ENCODE measurements at regions not wholly inside any gene's neighbourhood (a gene's known extent, or its start where the extent isn't known, plus 50 kb on each side); places are given as distances from the start of the nearest gene placed in this dataset.

DNA sequence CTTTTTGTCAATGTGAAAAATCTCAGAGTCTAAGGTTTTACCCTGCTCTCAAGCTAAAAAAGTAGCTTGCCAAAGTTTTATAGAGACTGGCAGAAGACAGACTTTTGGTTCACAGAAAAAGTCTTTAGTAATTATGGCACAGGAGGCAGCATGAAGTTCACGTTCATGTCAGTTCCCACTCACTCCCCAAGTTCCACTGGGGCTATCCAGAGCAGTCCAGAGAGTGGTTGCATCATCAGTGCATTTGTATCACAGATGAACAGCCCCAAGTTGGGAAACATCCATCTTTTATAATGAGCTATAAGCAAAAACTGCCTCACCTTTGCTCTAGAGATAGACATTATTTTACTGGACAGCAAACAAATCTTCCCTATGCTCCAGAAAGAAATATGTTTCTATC is 454.1 kb upstream of the AGTR1 start:
- DNase-seq (ENCODE audit: low read depth, low spot score): no peak
- H3K27me3 ChIP-seq (ENCODE audit: control insufficient read depth, extremely low read depth, insufficient read depth, low read length): no peaks in the 10 kb centered on the region
- dilution Hi-C loops (cut with MboI; ENCODE audit: extremely low pct_ligation_motif_present, low sequenced_read_pairs): no loop called here

DNA sequence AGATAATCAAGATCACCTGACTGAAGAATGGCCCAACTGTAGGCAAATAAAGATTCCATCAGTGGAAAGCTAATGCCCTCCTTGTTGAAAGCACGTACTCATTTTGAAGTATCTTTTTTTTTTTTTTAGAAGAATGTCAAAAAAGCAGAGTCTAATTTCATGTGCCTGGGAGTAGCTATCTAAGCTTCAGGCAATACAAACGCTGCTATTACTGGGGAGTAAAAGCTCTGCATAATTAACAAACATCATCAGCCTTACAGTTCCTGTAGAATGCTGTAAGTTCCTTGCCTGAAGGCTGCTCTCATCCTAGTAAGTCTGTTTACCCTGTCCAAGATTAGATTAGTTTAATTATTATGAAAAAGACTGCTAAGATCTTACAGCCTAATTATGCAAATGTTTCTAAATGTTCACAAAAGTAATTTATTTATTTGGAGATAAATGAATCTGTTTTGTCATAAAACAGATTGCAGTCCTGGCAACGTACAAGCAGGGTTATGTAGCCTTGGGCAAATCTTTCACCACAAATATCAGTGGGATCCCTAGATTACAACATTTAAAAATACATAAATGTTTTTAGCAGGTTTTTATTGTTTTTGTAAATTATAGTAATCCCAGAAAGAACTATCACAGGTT is 451.3 kb upstream of the AGTR1 start:
- Histone ChIP-seq H3K4me3 (ENCODE audit: control insufficient read depth in 2 of 3, extremely low read depth in 1 of 3, insufficient read depth in 2 of 3, low read depth in 1 of 3, low read length in 3 of 3) (no peak overlapping the region), H3K4me2 (ENCODE audit: control insufficient read depth, extremely low read depth, insufficient read depth, low read depth, low read length) (no peak overlapping the region), H3K79me2 (ENCODE audit: control insufficient read depth, insufficient read depth, low read length) (no peaks in the 10 kb centered on the region), H2AFZ (ENCODE audit: control insufficient read depth, low read length) (no peak overlapping the region), H3K4me1 (ENCODE audit: control insufficient read depth, extremely low read depth, insufficient read depth, low read length) (no peaks in the 10 kb centered on the region), H3K9ac (ENCODE audit: control insufficient read depth, extremely low read depth, insufficient read depth, low read length) (no peak overlapping the region), H3K27ac (ENCODE audit: control insufficient read depth, insufficient read depth, low read length) (no peak overlapping the region), H3K9me3 (ENCODE audit: control insufficient read depth, low read depth, low read length) (no peaks in the 10 kb centered on the region), H4K20me1 (ENCODE audit: control insufficient read depth, extremely low read depth, insufficient read depth, low read length) (no peaks in the 10 kb centered on the region), H3K36me3 (ENCODE audit: control insufficient read depth in 2 of 2, extremely low read depth in 1 of 2, insufficient read depth in 2 of 2, low read length in 2 of 2) (no peaks in the 10 kb centered on the region), H3K27me3 (ENCODE audit: control insufficient read depth, extremely low read depth, insufficient read depth, low read length) (no peaks in the 10 kb centered on the region), H3K9me1 (ENCODE audit: control insufficient read depth, extremely low read depth, insufficient read depth, low read length) (no peaks in the 10 kb centered on the region)
- FAIRE-seq: no peak
- TF ChIP-seq EZH2 (IDR thresholded peaks at IDR 0.05; ENCODE audit: low read length): no peak
- TF ChIP-seq, protein P1, sequence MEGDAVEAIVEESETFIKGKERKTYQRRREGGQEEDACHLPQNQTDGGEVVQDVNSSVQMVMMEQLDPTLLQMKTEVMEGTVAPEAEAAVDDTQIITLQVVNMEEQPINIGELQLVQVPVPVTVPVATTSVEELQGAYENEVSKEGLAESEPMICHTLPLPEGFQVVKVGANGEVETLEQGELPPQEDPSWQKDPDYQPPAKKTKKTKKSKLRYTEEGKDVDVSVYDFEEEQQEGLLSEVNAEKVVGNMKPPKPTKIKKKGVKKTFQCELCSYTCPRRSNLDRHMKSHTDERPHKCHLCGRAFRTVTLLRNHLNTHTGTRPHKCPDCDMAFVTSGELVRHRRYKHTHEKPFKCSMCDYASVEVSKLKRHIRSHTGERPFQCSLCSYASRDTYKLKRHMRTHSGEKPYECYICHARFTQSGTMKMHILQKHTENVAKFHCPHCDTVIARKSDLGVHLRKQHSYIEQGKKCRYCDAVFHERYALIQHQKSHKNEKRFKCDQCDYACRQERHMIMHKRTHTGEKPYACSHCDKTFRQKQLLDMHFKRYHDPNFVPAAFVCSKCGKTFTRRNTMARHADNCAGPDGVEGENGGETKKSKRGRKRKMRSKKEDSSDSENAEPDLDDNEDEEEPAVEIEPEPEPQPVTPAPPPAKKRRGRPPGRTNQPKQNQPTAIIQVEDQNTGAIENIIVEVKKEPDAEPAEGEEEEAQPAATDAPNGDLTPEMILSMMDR (optimal IDR thresholded peaks at IDR 0.05 in 1 of 3, IDR thresholded peaks at IDR 0.05 in 1 of 3, conservative IDR thresholded peaks at IDR 0.05 in 1 of 3; ENCODE audit: extremely low read depth in 1 of 3, insufficient read depth in 2 of 3, low read length in 3 of 3): no peak
- no peak for DNase-seq (ENCODE audit: low read depth, low spot score)
- dilution Hi-C loops (cut with MboI; ENCODE audit: extremely low pct_ligation_motif_present, low sequenced_read_pairs): no loop called here

More for the DNA sequence above, 454.1 kb upstream of the AGTR1 start:
- Histone ChIP-seq H3K9me1 (ENCODE audit: control insufficient read depth, extremely low read depth, insufficient read depth, low read length) (no peaks in the 10 kb centered on the region), H3K4me1 (ENCODE audit: control insufficient read depth, extremely low read depth, insufficient read depth, low read length) (no peaks in the 10 kb centered on the region), H3K36me3 (ENCODE audit: control insufficient read depth in 2 of 2, extremely low read depth in 1 of 2, insufficient read depth in 2 of 2, low read length in 2 of 2) (no peaks in the 10 kb centered on the region), H3K4me2 (ENCODE audit: control insufficient read depth, extremely low read depth, insufficient read depth, low read depth, low read length) (no peak overlapping the region), H3K9ac (ENCODE audit: control insufficient read depth, extremely low read depth, insufficient read depth, low read length) (no peak overlapping the region), H4K20me1 (ENCODE audit: control insufficient read depth, extremely low read depth, insufficient read depth, low read length) (no peaks in the 10 kb centered on the region), H3K4me3 (ENCODE audit: control insufficient read depth in 2 of 3, extremely low read depth in 1 of 3, insufficient read depth in 2 of 3, low read depth in 1 of 3, low read length in 3 of 3) (no peak overlapping the region), H2AFZ (ENCODE audit: control insufficient read depth, low read length) (no peak overlapping the region), H3K79me2 (ENCODE audit: control insufficient read depth, insufficient read depth, low read length) (no peaks in the 10 kb centered on the region), H3K27ac (ENCODE audit: control insufficient read depth, insufficient read depth, low read length) (no peak overlapping the region), H3K9me3 (ENCODE audit: control insufficient read depth, low read depth, low read length) (no peaks in the 10 kb centered on the region)
- FAIRE-seq: no peak
- TF ChIP-seq EZH2 (IDR thresholded peaks at IDR 0.05; ENCODE audit: low read length): no peak
- TF ChIP-seq, protein P1 (optimal IDR thresholded peaks at IDR 0.05 in 1 of 3, IDR thresholded peaks at IDR 0.05 in 1 of 3, conservative IDR thresholded peaks at IDR 0.05 in 1 of 3; ENCODE audit: extremely low read depth in 1 of 3, insufficient read depth in 2 of 3, low read length in 3 of 3): no peak

Data from keratinocyte (primary cell).